Ovary (tissue), 7 donors: ENCODE measurements at regions not wholly inside any gene's neighbourhood (a gene's known extent, or its start where the extent isn't known, plus 50 kb on each side); places are given as distances from the start of the nearest gene placed in this dataset.

ENCODE experiments used
- DNase-seq, 5 donors: peaks; one replicate each; pipeline ENCODE4 v3.0.0-alpha.2; 2019 to 2020
- H3K27ac ChIP-seq, 2 donors: fragments of 200-600 bp; one replicate each; pipeline versions ENCODE4 v1.5.1 to v1.8.0; 2019 to 2022
- H3K27me3 ChIP-seq: fragments of 200-600 bp; one replicate; pipeline ENCODE4 v1.8.0; 2022
- H3K36me3 ChIP-seq: fragments of 200-600 bp; sonication (generic); one replicate; pipeline ENCODE4 v1.5.1; 2019
- H3K4me1 ChIP-seq: one replicate; pipeline ENCODE4 v1.8.1; 2013; ENCODE audit warnings: mild to moderate bottlenecking, moderate library complexity; ENCODE audit not compliant: insufficient read depth
- H3K4me3 ChIP-seq: fragments of 200-600 bp; sonication (generic); one replicate; pipeline ENCODE4 v1.5.1; 2017
- H3K9me3 ChIP-seq, 2 donors: fragments of 200-600 bp in 1 of 2; sonication (generic) in 1 of 2; one replicate each; pipeline versions ENCODE4 v1.5.1 to v1.8.1; 2013 to 2019; ENCODE audit warnings: mild to moderate bottlenecking in 1 of 2, moderate library complexity in 1 of 2
- EP300 ChIP-seq: sonication (generic); formaldehyde crosslinking; IDR thresholded peaks from one replicate; pipeline ENCODE4 v1.6.1; 2017; ENCODE audit warnings: antibody characterized with exemption
- POLR2A ChIP-seq: fragments of 450-650 bp; IDR thresholded peaks from one replicate; pipeline ENCODE4 v1.6.1; 2017; ENCODE audit warnings: antibody characterized with exemption, mild to moderate bottlenecking, moderate library complexity
- WGBS, 3 donors: extraction: QIAGEN DNeasy Blood & Tissue Kit in 1 of 3; methylation state at CpG; one replicate each; pipeline versions ENCODE4 v1.1.5 to v1.1.7; 2013 to 2017; 5-methylcytosine and 5-hydroxymethylcytosine counted together
- intact Hi-C, 4 donors: fragments of 100-400 bp; cut with DNase I; formaldehyde crosslinking; loops; one replicate each; pipeline versions ENCODE4 v1.11.0 to v1.15.1; 2022 to 2023
- TF ChIP-seq, protein P1 (sequence below), 3 donors: fragments of 450-650 bp in 2 of 3; fragments of 200-600 bp in 1 of 3; IDR thresholded peaks; one replicate each; pipeline versions ENCODE4 v1.5.1 to v1.8.0; 2016 to 2022; ENCODE audit warnings: antibody characterized with exemption in 3 of 3, mild to moderate bottlenecking in 1 of 3
- donor health status: DM: no; HTN: no; CAD: no; lungs with moderate emphysema.
- donor health status: DM: no; HTN: no; CAD: no.
- donor health status: Bipolar disorder and iron deficiency.
- donor health status: DM: no; HTN: no; CAD: no.
- donor health status: DM: yes; HTN: yes; CAD: no.

DNA sequence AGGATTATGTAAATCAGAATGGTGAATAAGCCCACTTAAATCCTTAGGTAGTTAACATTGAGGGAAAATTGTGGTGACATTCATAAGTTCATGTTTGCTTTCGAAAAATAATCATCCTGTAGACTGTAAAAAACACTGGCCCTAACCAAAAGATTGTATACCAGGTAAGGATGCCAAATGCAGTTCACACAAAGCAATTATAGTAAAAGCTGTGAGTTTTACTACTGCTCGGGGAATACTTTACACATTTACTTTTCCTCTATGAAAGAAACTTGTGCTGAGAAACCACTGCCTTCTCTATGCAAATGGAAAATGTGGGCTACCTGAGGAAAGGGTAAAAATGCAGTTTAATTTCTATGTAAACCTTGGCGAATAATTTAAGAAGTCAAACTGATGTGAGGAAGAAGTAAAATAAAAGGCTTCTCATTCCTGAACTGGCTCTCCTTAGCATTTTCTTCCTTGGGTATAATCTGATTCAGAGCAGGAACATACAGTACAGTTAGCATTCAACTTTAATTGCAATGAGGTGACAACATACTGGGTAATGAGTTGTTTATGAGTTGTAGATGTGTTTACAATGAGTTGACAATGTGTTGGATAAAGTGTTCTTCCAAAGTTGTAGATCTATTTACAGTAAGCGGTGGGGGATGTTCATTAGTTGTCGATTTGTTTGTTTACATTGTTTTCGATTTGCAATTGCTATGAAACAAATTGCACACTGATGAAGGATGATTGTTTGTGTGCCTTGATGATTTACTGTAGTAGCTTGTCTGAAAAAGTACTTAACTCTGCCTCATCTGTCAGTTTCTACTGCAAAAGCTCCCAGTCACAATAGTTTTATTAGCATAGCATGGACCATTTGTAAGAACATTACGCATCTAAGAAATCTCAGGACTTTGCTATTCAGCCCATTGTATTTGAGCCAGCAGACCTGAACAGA lies 453.0 kb upstream of the DPH6 start:
- no peak for TF ChIP-seq POLR2A
- TF ChIP-seq, protein P1, sequence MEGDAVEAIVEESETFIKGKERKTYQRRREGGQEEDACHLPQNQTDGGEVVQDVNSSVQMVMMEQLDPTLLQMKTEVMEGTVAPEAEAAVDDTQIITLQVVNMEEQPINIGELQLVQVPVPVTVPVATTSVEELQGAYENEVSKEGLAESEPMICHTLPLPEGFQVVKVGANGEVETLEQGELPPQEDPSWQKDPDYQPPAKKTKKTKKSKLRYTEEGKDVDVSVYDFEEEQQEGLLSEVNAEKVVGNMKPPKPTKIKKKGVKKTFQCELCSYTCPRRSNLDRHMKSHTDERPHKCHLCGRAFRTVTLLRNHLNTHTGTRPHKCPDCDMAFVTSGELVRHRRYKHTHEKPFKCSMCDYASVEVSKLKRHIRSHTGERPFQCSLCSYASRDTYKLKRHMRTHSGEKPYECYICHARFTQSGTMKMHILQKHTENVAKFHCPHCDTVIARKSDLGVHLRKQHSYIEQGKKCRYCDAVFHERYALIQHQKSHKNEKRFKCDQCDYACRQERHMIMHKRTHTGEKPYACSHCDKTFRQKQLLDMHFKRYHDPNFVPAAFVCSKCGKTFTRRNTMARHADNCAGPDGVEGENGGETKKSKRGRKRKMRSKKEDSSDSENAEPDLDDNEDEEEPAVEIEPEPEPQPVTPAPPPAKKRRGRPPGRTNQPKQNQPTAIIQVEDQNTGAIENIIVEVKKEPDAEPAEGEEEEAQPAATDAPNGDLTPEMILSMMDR (IDR thresholded peaks at IDR 0.05) = no peak
- TF ChIP-seq EP300 = no peak
- WGBS, 3 donors = 80 to 87% (median 83%) methylated on average over 7 of the region's 7 CpGs
- intact Hi-C loops = no loop called here

DNA sequence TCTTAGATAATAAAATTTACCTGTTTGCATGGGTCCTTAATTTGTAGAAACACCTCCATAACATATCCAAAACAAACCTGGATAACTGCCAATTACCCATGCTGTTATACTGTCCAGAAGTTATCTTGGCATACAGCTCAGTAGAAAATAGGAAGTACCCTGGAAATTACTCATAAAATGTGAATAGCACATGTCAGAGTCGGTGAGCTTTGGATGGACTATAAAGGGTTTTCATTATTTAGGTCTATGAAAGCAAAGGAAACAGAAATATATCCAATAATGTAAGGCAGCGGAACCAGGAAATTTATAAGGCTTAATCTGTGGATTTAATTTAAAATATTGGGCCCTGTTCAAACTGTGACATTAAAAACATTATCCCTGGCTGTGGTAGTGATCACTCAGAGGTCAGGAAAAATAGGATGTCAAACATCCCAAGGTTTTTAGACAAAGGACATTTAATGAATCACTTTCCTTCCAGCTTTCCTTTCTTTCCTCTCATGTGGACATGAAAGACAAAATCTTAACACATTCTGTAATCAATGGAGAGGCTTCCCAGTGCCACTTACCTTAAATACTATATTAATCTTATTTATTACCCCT lies 459.0 kb upstream of the DPH6 start:
- Histone ChIP-seq H3K4me1 (no peaks in the 10 kb centered on the region), H3K9me3 (no peaks in the 10 kb centered on the region), H3K27me3 (no peaks in the 10 kb centered on the region), H3K36me3 (no peaks in the 10 kb centered on the region), H3K4me3 (no peak overlapping the region), H3K27ac (no peak overlapping the region)
- DNase-seq = no peak
- intact Hi-C loops = no loop called here
- TF ChIP-seq POLR2A (no peak), EP300 (no peak)
- TF ChIP-seq, protein P1 (IDR thresholded peaks at IDR 0.05) = no peak
- WGBS, 3 donors = 83 to 85% (median 84%) methylated on average over 2 of the region's 2 CpGs

More for the DNA sequence above, 453.0 kb upstream of the DPH6 start:
- no peak overlapping the region for H3K4me3 ChIP-seq
- no peaks in the 10 kb centered on the region for H3K9me3 ChIP-seq
- H3K27me3 ChIP-seq = no peaks in the 10 kb centered on the region
- no peaks in the 10 kb centered on the region for H3K36me3 ChIP-seq
- H3K27ac ChIP-seq = no peak overlapping the region
- no peaks in the 10 kb centered on the region for H3K4me1 ChIP-seq
- no peak for DNase-seq

DNA sequence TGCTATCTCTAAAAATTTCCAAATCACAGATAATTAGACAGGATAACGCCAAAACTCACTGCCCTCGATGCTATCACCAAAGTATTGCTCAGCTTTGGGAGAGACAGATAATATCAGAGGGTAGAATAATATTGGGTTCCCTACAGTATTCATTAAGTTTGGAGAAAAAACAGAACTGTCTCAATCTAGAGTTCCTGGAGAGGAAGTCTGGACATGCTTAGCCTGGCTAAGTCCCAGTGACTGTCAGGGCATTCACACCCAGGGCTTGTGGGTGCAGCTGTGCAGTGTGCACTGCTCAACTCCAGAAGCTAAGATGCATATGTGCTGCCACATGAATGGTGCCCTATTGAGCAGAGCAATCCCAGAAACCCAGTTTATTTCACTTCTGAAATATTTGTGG lies 459.6 kb upstream of the DPH6 start:
- Histone ChIP-seq H3K9me3 (no peaks in the 10 kb centered on the region), H3K4me1 (no peaks in the 10 kb centered on the region), H3K4me3 (no peak overlapping the region), H3K27ac (no peak overlapping the region), H3K36me3 (no peaks in the 10 kb centered on the region), H3K27me3 (no peaks in the 10 kb centered on the region)
- WGBS, 3 donors = 66 to 82% (median 79%) methylated on average over 2 of the region's 2 CpGs
- TF ChIP-seq EP300 (no peak), POLR2A (no peak)
- TF ChIP-seq, protein P1 (IDR thresholded peaks at IDR 0.05) = no peak
- no peak for DNase-seq
- intact Hi-C loops = no loop called here

DNA sequence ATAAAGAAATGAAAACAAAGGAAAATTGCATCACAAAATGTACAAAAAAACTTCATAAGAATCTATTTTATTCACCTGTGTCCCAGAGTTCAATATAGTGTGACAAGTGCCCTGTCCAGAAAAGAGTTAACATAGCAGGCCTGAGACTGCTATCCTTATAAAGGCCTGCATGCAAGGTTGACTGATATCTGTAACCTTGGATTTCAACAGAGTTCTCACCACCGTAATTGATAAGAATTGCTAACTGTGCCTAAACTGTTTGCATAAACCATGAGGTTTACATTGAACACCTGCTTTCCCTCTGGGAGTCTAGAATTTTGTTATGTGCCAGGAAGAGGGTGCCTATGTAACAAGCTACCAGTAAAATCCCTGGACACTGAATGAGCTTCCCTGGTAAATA lies 461.7 kb upstream of the DPH6 start:
- Histone ChIP-seq H3K4me1 (no peaks in the 10 kb centered on the region), H3K27ac (no peak overlapping the region), H3K9me3 (no peaks in the 10 kb centered on the region), H3K4me3 (no peak overlapping the region), H3K36me3 (no peaks in the 10 kb centered on the region), H3K27me3 (no peaks in the 10 kb centered on the region)
- no peak for DNase-seq
- intact Hi-C loops = no loop called here
- 16 to 47% (median 23%) methylated on average over 1 of the region's 1 CpG for WGBS, 3 donors
- TF ChIP-seq, protein P1 (IDR thresholded peaks at IDR 0.05) = no peak
- no peak for TF ChIP-seq POLR2A
- TF ChIP-seq EP300 = no peak
